GM12878 (cell line): ENCODE measurements at regions not wholly inside any gene's neighbourhood (a gene's known extent, or its start where the extent isn't known, plus 50 kb on each side); places are given as distances from the start of the nearest gene placed in this dataset.

Experiments used
- ATAC-seq: fragments of 200-7000 bp; cut with Tn5 transposase; 3 replicates; pipeline ENCODE4 v1.9.1; 2020; ENCODE audit warnings: mild to moderate bottlenecking, moderate library complexity
- BruUV-seq: library from RNA; stranded (reverse); fragments of 400-500 nt; replicated peaks from 2 replicates; lab custom pipeline; 2021; lab: Mats Ljungman, UMichigan
- CTCF ChIA-PET: fragments of 300-600 bp; sonication (Branson Sonifier 250); formaldehyde crosslinking; extraction: SDS; loops from one replicate; lab custom pipeline; 2021; ENCODE audit warnings: inconsistent platforms; lab: Yijun Ruan, JAX
- POLR2A ChIA-PET: fragments of 350-600 bp; formaldehyde crosslinking; extraction: SDS; loops from one replicate; lab custom pipeline; 2021; ENCODE audit warnings: inconsistent platforms; lab: Charles Lee
- RAD21 ChIA-PET: fragments of 300-600 bp; sonication (Branson Sonifier 250); formaldehyde crosslinking; loops from one replicate; lab custom pipeline; 2023; ENCODE audit warnings: antibody characterized with exemption; ENCODE audit not compliant: unreplicated experiment; lab: Charles Lee
- SMC1A ChIA-PET: fragments of 300-600 bp; sonication (Branson Sonifier 250); formaldehyde crosslinking; loops from one replicate; lab custom pipeline; 2023; ENCODE audit not compliant: unreplicated experiment, uncharacterized antibody; lab: Charles Lee
- DNase-seq: peaks from one replicate; pipeline ENCODE4 v3.0.0-alpha.2; 2011; ENCODE audit warnings: low read depth, low spot score
- FAIRE-seq: peaks from 3 replicates; lab custom pipeline; 2011; peaks lifted over from hg19 to GRCh38; lab: Jason Lieb, UNC
- H2AFZ ChIP-seq: 2 replicates; pipeline ENCODE4 v1.6.0; 2011; ENCODE audit warnings: low read depth, low read length, control low read depth; ENCODE audit not compliant: control insufficient read depth
- H3K27ac ChIP-seq: 2 replicates; pipeline ENCODE4 v1.5.1; 2011; ENCODE audit warnings: control low read depth; ENCODE audit not compliant: control insufficient read depth, insufficient read depth
- H3K27me3 ChIP-seq, 2 experiments: replicated peaks in 1 of 2; 2 replicates each; pipeline versions ENCODE4 v1.6.0 to v1.6.1; 2011; ENCODE audit warnings: low read length in 1 of 2; ENCODE audit not compliant: control insufficient read depth in 2 of 2, insufficient read depth in 2 of 2
- H3K36me3 ChIP-seq, 2 experiments: 2 replicates each; pipeline ENCODE4 v1.5.1; 2011; ENCODE audit warnings: low read length in 1 of 2; ENCODE audit not compliant: control insufficient read depth in 2 of 2, insufficient read depth in 2 of 2
- H3K4me1 ChIP-seq: 2 replicates; pipeline ENCODE4 v1.6.1; 2011; ENCODE audit warnings: mild to moderate bottlenecking, low read length, moderate library complexity, mixed read lengths; ENCODE audit not compliant: control insufficient read depth, insufficient read depth
- H3K4me2 ChIP-seq: 2 replicates; pipeline ENCODE4 v1.6.0; 2011; ENCODE audit warnings: control low read depth; ENCODE audit not compliant: control insufficient read depth, insufficient read depth
- H3K4me3 ChIP-seq: fragments of 200-600 bp; sonication (generic); 2 replicates; pipeline ENCODE4 v1.5.1; 2016
- H3K79me2 ChIP-seq: 2 replicates; pipeline ENCODE4 v1.6.0; 2011; ENCODE audit warnings: low read length; ENCODE audit not compliant: control insufficient read depth, insufficient read depth
- H3K9ac ChIP-seq: 2 replicates; pipeline ENCODE4 v1.8.0; 2011; ENCODE audit warnings: low read length, control low read depth, mixed read lengths; ENCODE audit not compliant: control insufficient read depth, insufficient read depth
- H3K9me3 ChIP-seq: replicated peaks from 3 replicates; pipeline ENCODE4 v1.5.1; 2011; ENCODE audit warnings: mild to moderate bottlenecking, low read length; ENCODE audit not compliant: control insufficient read depth, insufficient read depth
- H4K20me1 ChIP-seq: 2 replicates; pipeline ENCODE4 v1.6.0; 2011; ENCODE audit not compliant: control insufficient read depth, insufficient read depth
- BHLHE40 ChIP-seq, 2 experiments: fragments of 450-650 bp in 1 of 2; IDR thresholded peaks; 2 replicates each; pipeline ENCODE4 v1.6.1; 2011 to 2017; ENCODE audit warnings: low read depth in 2 of 2, borderline replicate concordance in 1 of 2, improper control_type of control experiment in 1 of 2, low read length in 1 of 2, mild to moderate bottlenecking in 1 of 2
- EZH2 ChIP-seq: IDR thresholded peaks from 2 replicates; pipeline ENCODE4 v1.6.1; 2012; ENCODE audit warnings: low read depth, mild to moderate bottlenecking, control low read depth, inconsistent platforms, low read length, borderline replicate concordance; ENCODE audit not compliant: control insufficient read depth
- MEF2B ChIP-seq: fragments of 450-650 bp; IDR thresholded peaks from 2 replicates; pipeline ENCODE4 v1.6.1; 2018; ENCODE audit warnings: mild to moderate bottlenecking, moderate library complexity; ENCODE audit not compliant: partially characterized antibody, poor library complexity, severe bottlenecking
- NFXL1 ChIP-seq: fragments of 450-650 bp; IDR thresholded peaks from 2 replicates; pipeline ENCODE4 v1.6.1; 2017; ENCODE audit warnings: antibody characterized with exemption, mild to moderate bottlenecking, borderline replicate concordance
- PAX8 ChIP-seq: fragments of 450-650 bp; IDR thresholded peaks from 2 replicates; pipeline ENCODE4 v1.6.1; 2017; ENCODE audit warnings: mild to moderate bottlenecking, moderate library complexity
- RFX5 ChIP-seq: IDR thresholded peaks from 2 replicates; pipeline ENCODE4 v1.6.1; 2011; ENCODE audit warnings: low read depth, low read length, improper control_type of control experiment
- SIN3A ChIP-seq: IDR thresholded peaks from 2 replicates; pipeline ENCODE4 v1.6.1; 2012; ENCODE audit warnings: low read depth, low read length, improper control_type of control experiment
- WGBS: methylation state at CpG from one replicate; pipeline ENCODE4 v1.1.6; 2016; ENCODE audit warnings: low lambda C conversion rate; ENCODE audit not compliant: insufficient replicate concordance, insufficient coverage; ENCODE audit errors: missing lambda C conversion rate; 5-methylcytosine and 5-hydroxymethylcytosine counted together
- in situ Hi-C: fragments of 300-500 bp; cut with MboI; formaldehyde crosslinking; loops from 9 replicates; pipeline ENCODE4 v1.14.3; 2018; ENCODE audit warnings: mixed read lengths
- intact Hi-C: fragments of 100-400 bp; cut with micrococcal nuclease; formaldehyde crosslinking; loops from one replicate; pipeline ENCODE4 v1.14.2; 2022; ENCODE audit not compliant: unreplicated experiment
- TF ChIP-seq, protein P1 (sequence below): fragments of 450-650 bp; formaldehyde crosslinking; IDR thresholded peaks from 2 replicates; pipeline ENCODE4 v1.4.0; 2022; ENCODE audit warnings: mild to moderate bottlenecking, moderate library complexity
- TF ChIP-seq, protein P2 (sequence below): fragments of 450-650 bp; IDR thresholded peaks from 2 replicates; pipeline ENCODE4 v1.6.1; 2017; ENCODE audit warnings: antibody characterized with exemption, mild to moderate bottlenecking, moderate library complexity

DNA sequence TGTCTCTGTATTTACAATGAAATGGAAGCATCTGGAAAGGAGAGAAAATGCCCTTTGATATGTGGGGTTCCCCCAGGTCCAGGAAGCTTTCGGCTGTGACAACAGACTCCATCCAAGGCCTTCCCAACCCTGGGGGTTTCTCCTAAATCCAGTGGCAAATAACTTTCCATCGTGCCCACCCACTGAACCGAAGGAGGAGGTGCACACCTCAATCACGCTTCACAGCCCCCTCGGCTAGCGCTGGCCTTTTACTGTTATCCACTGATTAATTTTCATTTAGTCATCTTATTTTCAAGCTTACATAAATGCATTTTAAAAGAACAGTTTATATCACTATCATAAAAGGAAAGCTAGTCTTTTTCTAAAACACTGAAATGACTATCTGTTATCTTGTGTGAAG, 286.8 kb upstream of the ZMIZ1 start:
- no peak overlapping the region for H3K4me2 ChIP-seq
- WGBS: 28% methylated on average over 6 of the region's 6 CpGs
- no peaks in the 10 kb centered on the region for H3K4me1 ChIP-seq
- FAIRE-seq: no peak
- BruUV-seq: no TSS peak
- no peaks in the 10 kb centered on the region; the same call in 1 of the 2 replicates for H4K20me1 ChIP-seq
- no peaks in the 10 kb centered on the region; a peak in 2 of 4 replicates for H3K27me3 ChIP-seq
- no peaks in the 10 kb centered on the region for H3K79me2 ChIP-seq
- ATAC-seq: no peak
- intact Hi-C loops (no loop called here), in situ Hi-C loops (no loop called here)
- DNase-seq: no peak
- no peak overlapping the region for H3K4me3 ChIP-seq
- no peak for TF ChIP-seq RFX5
- no peaks in the 10 kb centered on the region for H3K36me3 ChIP-seq
- H2AFZ ChIP-seq: no peak overlapping the region
- CTCF ChIA-PET: no interaction called here
- H3K9me3 ChIP-seq: no peaks in the 10 kb centered on the region
- POLR2A ChIA-PET: no interaction called here
- H3K27ac ChIP-seq: no peak overlapping the region
- RAD21 ChIA-PET: no interaction called here
- no peak overlapping the region for H3K9ac ChIP-seq
- SMC1A ChIA-PET: interaction anchor here (1.1 kb wide), 1 partner anchor 29 kb away, joined by 3 read pairs; no protein-coding TSS in a partner anchor

DNA sequence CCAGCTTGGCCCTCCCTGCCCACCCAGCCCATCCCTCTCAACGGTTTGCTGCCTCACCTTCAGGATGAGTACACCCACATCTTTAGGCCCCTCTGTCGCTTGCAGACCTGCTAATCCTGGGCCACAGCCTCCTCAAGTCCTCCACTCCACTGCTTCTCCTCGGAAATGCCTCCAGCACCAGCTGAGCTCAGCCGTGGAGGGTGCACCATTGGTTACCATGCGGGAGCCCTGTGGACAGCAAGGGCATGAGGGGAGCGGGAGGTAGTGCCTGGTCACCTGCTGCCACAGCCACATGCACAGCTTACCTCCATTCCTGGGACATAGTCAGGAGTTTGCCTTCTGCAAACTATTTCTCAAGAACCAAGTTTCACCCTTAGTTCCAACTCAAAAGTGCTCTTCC, 286.3 kb upstream of the ZMIZ1 start:
- no peaks in the 10 kb centered on the region; a peak in 2 of 4 replicates for H3K27me3 ChIP-seq
- FAIRE-seq: no peak
- no peaks in the 10 kb centered on the region for H3K9me3 ChIP-seq
- no peak overlapping the region for H3K4me3 ChIP-seq
- RAD21 ChIA-PET: no interaction called here
- no TSS peak for BruUV-seq
- WGBS: 11% methylated on average over 5 of the region's 6 CpGs
- H3K36me3 ChIP-seq: no peaks in the 10 kb centered on the region
- in situ Hi-C loops (no loop called here), intact Hi-C loops (no loop called here)
- DNase-seq: no peak
- no peaks in the 10 kb centered on the region for H3K4me1 ChIP-seq
- H3K27ac ChIP-seq: no peak overlapping the region
- H2AFZ ChIP-seq: no peak overlapping the region
- H3K4me2 ChIP-seq: no peak overlapping the region
- SMC1A ChIA-PET: interaction anchor here (1.1 kb wide), 1 partner anchor 28 kb away, joined by 3 read pairs; no protein-coding TSS in a partner anchor
- ATAC-seq: no peak
- no peaks in the 10 kb centered on the region; the same call in 1 of the 2 replicates for H4K20me1 ChIP-seq
- no peak overlapping the region for H3K9ac ChIP-seq
- H3K79me2 ChIP-seq: no peaks in the 10 kb centered on the region
- CTCF ChIA-PET: no interaction called here
- POLR2A ChIA-PET: no interaction called here
- TF ChIP-seq, protein P1, sequence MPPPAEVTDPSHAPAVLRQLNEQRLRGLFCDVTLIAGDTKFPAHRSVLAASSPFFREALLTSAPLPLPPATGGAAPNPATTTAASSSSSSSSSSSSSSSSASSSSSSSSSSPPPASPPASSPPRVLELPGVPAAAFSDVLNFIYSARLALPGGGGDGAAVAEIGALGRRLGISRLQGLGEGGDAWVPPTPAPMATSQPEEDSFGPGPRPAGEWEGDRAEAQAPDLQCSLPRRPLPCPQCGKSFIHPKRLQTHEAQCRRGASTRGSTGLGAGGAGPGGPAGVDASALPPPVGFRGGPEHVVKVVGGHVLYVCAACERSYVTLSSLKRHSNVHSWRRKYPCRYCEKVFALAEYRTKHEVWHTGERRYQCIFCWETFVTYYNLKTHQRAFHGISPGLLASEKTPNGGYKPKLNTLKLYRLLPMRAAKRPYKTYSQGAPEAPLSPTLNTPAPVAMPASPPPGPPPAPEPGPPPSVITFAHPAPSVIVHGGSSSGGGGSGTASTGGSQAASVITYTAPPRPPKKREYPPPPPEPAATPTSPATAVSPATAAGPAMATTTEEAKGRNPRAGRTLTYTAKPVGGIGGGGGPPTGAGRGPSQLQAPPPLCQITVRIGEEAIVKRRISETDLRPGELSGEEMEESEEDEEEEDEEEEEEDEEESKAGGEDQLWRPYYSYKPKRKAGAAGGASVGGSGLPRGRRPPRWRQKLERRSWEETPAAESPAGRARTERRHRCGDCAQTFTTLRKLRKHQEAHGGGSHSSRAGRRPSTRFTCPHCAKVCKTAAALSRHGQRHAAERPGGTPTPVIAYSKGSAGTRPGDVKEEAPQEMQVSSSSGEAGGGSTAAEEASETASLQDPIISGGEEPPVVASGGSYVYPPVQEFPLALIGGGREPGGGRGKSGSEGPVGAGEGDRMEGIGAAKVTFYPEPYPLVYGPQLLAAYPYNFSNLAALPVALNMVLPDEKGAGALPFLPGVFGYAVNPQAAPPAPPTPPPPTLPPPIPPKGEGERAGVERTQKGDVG (CRISPR knock-in tag): no peak
- TF ChIP-seq PAX8: no peak
- TF ChIP-seq SIN3A: no peak
- no peak for TF ChIP-seq EZH2
- TF ChIP-seq NFXL1: no peak
- TF ChIP-seq BHLHE40 (IDR thresholded peaks at IDR 0.05; ENCODE audit: borderline replicate concordance in 1 of 2, low read depth in 2 of 2, low read length in 1 of 2): no peak
- TF ChIP-seq, protein P2, sequence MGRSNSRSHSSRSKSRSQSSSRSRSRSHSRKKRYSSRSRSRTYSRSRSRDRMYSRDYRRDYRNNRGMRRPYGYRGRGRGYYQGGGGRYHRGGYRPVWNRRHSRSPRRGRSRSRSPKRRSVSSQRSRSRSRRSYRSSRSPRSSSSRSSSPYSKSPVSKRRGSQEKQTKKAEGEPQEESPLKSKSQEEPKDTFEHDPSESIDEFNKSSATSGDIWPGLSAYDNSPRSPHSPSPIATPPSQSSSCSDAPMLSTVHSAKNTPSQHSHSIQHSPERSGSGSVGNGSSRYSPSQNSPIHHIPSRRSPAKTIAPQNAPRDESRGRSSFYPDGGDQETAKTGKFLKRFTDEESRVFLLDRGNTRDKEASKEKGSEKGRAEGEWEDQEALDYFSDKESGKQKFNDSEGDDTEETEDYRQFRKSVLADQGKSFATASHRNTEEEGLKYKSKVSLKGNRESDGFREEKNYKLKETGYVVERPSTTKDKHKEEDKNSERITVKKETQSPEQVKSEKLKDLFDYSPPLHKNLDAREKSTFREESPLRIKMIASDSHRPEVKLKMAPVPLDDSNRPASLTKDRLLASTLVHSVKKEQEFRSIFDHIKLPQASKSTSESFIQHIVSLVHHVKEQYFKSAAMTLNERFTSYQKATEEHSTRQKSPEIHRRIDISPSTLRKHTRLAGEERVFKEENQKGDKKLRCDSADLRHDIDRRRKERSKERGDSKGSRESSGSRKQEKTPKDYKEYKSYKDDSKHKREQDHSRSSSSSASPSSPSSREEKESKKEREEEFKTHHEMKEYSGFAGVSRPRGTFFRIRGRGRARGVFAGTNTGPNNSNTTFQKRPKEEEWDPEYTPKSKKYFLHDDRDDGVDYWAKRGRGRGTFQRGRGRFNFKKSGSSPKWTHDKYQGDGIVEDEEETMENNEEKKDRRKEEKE: no peak
- no peak for TF ChIP-seq MEF2B
